ENCODE measurements at regions not wholly inside any gene's neighbourhood (a gene's known extent, or its start where the extent isn't known, plus 50 kb on each side); places are given as distances from the start of the nearest gene placed in this dataset.

GRCh38 chr3:189108067-189108466 is 63.7 kb upstream of the TPRG1 start:
- DNase-seq (ENCODE audit: low spot score), result no peak
- FAIRE-seq, result no peak

DNA sequence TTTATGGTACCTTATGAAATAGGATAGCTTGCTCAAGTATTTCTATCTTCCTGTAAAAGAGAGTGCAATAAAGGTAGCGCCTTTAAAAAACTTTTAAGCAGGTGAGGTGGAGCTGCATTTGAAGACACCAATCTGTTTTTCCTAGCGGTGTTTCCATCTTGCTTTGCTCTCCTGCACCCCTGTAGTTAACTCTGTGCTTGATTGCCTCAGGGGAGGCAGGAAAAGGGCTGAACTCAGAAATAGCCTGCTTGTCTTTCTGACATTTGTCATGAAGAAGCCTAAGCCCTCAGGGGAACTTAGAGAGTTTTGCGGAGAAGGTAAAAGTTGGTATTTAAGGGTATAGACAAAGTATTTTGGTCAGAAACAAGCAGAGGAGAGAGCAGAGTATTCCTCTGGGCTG is 63.0 kb upstream of the TPRG1 start:
- DNase-seq (ENCODE audit: low spot score) (no peak), FAIRE-seq (no peak)

- DNase-seq (ENCODE audit: low spot score) (no peak), FAIRE-seq (no peak)
Measured at GRCh38 chr3:189109145-189109544, 62.6 kb upstream of the TPRG1 start.

- no peak for FAIRE-seq
- DNase-seq (ENCODE audit: low spot score), result no peak
Measured at GRCh38 chr3:189117087-189117486, 54.7 kb upstream of the TPRG1 start.

DNA sequence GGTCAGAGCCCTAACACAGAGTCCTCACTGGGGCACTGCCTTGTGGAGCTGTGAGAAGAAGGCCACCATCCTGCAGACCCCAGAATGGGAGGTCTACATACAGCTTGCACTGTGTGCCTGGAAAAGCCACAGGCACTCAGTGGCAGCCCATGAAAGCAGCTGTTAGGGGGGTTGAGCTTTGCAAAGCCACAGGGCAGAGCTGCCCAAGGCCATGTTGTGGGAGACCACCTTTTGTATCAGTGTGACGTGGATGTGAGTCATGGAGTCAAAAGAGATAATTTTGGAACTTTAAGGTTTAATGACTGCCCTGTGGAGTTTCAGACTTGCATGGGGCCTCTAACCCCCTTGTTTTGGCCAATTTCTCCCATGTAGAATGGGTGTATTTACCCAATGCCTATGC is 52.9 kb upstream of the TPRG1 start:
- DNase-seq (ENCODE audit: low spot score), result no peak
- FAIRE-seq, result no peak

DNA sequence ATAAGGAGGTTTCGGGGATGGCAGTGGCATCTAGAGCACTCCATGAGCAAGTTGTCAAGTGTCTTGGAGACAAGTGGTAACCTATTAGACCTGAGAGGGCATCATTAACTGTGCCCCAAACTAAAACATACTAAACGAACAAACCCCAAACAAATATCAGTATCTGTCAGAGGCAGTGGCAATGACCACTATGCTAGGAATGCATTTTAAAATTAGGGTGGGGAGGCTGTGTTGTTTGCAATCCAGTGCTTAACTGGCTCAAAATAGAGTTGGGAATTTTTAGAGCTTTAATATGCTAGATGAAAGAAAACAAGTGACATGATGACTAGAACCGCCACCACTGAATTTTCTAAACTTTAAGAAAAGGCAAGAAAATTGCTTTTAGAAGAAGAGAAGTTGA is 51.8 kb upstream of the TPRG1 start:
- DNase-seq (ENCODE audit: low spot score) (no peak), FAIRE-seq (no peak)

- DNase-seq (ENCODE audit: low spot score) (no peak), FAIRE-seq (no peak)
Measured at GRCh38 chr3:189121092-189121491, 50.7 kb upstream of the TPRG1 start.

Measured in RCC 7860 (cell line).